A549 (cell line): ENCODE measurements at regions not wholly inside any gene's neighbourhood (a gene's known extent, or its start where the extent isn't known, plus 50 kb on each side); places are given as distances from the start of the nearest gene placed in this dataset.

Experiments used
- ATAC-seq, 2 experiments: fragments of 200-7000 bp in 1 of 2; fragments of >200 bp in 1 of 2; cut with Nextera tagmentation in 1 of 2; cut with Tn5 transposase in 1 of 2; 3 replicates each; pipeline versions ENCODE4 v1.8.0 to v1.9.1; 2018 to 2020; ENCODE audit warnings: mild to moderate bottlenecking in 1 of 2, moderate library complexity in 1 of 2
- CTCF ChIA-PET: fragments of 300-600 bp; sonication (Branson Sonifier 250); formaldehyde crosslinking; extraction: SDS; loops from one replicate; lab custom pipeline; 2021; ENCODE audit warnings: antibody characterized with exemption, inconsistent platforms; lab: Yijun Ruan, JAX
- POLR2A ChIA-PET: fragments of 350-600 bp; formaldehyde crosslinking; extraction: SDS; loops from one replicate; lab custom pipeline; 2021; ENCODE audit warnings: antibody characterized with exemption, inconsistent platforms; lab: Yijun Ruan, JAX
- DNase-seq, 2 experiments: peaks; one replicate each; pipeline versions ENCODE4 v3.0.0 to v3.0.0-alpha.2; 2011 to 2016; ENCODE audit warnings: low read depth in 1 of 2, low spot score in 1 of 2
- FAIRE-seq: peaks from 2 replicates; lab custom pipeline; 2011; peaks lifted over from hg19 to GRCh38; lab: Jason Lieb, UNC
- H3K27ac ChIP-seq, 2 experiments: fragments of >200 bp; sonication (Bioruptor Twin); formaldehyde crosslinking; 3 replicates each; pipeline ENCODE4 v1.5.1; 2016 to 2017
- H3K4me1 ChIP-seq: fragments of >200 bp; sonication (Bioruptor Twin); formaldehyde crosslinking; 3 replicates; pipeline ENCODE4 v1.6.1; 2016
- H3K4me2 ChIP-seq: fragments of >200 bp; sonication (Bioruptor Twin); formaldehyde crosslinking; 3 replicates; pipeline ENCODE4 v1.6.1; 2016
- H3K4me3 ChIP-seq: fragments of >200 bp; sonication (Bioruptor Twin); formaldehyde crosslinking; 3 replicates; pipeline ENCODE4 v1.5.1; 2016
- H3K9me3 ChIP-seq: fragments of >200 bp; sonication (Bioruptor Twin); formaldehyde crosslinking; 3 replicates; pipeline ENCODE4 v1.6.1; 2016
- BHLHE40 ChIP-seq: IDR thresholded peaks from 2 replicates; pipeline ENCODE4 v1.6.1; 2012; ENCODE audit warnings: low read depth, low read length, inconsistent platforms
- CBX8 ChIP-seq: fragments of 200-600 bp; sonication (generic); IDR thresholded peaks from 2 replicates; pipeline ENCODE4 v1.6.1; 2016
- EHF ChIP-seq: fragments of 250-450 bp; sonication (Bioruptor Pico); IDR thresholded peaks from 2 replicates; pipeline ENCODE4 v1.5.0; 2020; ENCODE audit warnings: mild to moderate bottlenecking
- FOSB ChIP-seq: fragments of 250-450 bp; sonication (Bioruptor Pico); IDR thresholded peaks from 2 replicates; pipeline ENCODE4 v1.5.0; 2020; ENCODE audit warnings: mild to moderate bottlenecking, moderate library complexity
- FOSL2 ChIP-seq, 2 experiments: fragments of 450-650 bp in 1 of 2; fragments of >200 bp in 1 of 2; sonication (Bioruptor Twin) in 1 of 2; formaldehyde crosslinking; IDR thresholded peaks; 2 replicates each; pipeline versions ENCODE4 v1.5.0 to v1.6.1; 2016 to 2020; ENCODE audit warnings: mild to moderate bottlenecking in 1 of 2, moderate library complexity in 1 of 2
- FOXS1 ChIP-seq: fragments of 250-450 bp; sonication (Bioruptor Pico); IDR thresholded peaks from 2 replicates; pipeline ENCODE4 v1.5.0; 2020; ENCODE audit warnings: mild to moderate bottlenecking, moderate library complexity
- GATA3 ChIP-seq: IDR thresholded peaks from 2 replicates; pipeline ENCODE4 v1.6.1; 2012; ENCODE audit warnings: borderline replicate concordance
- HEYL ChIP-seq: fragments of 250-450 bp; sonication (Bioruptor Pico); IDR thresholded peaks from 2 replicates; pipeline ENCODE4 v1.8.0; 2021; ENCODE audit warnings: mild to moderate bottlenecking, moderate library complexity
- KDM1A ChIP-seq: fragments of 200-600 bp; sonication (generic); IDR thresholded peaks from 2 replicates; pipeline ENCODE4 v1.6.1; 2016; ENCODE audit warnings: low read depth, mild to moderate bottlenecking
- MAFK ChIP-seq: fragments of 450-650 bp; IDR thresholded peaks from 2 replicates; pipeline ENCODE4 v1.6.1; 2014; ENCODE audit not compliant: partially characterized antibody
- MAZ ChIP-seq: fragments of 150-350 bp; IDR thresholded peaks from 2 replicates; pipeline ENCODE4 v1.6.1; 2014; ENCODE audit warnings: antibody characterized with exemption, low read depth, low read length, borderline replicate concordance
- MYC ChIP-seq: IDR thresholded peaks from 2 replicates; pipeline ENCODE4 v1.6.1; 2012; ENCODE audit warnings: mild to moderate bottlenecking, inconsistent platforms, low read length, improper control_type of control experiment, borderline replicate concordance
- NFE2L2 ChIP-seq: fragments of 150-350 bp; conservative IDR thresholded peaks from 2 replicates; pipeline ENCODE4 v1.6.1; 2014; ENCODE audit warnings: low read length
- NR3C1 ChIP-seq: fragments of >200 bp; sonication (Bioruptor Twin); formaldehyde crosslinking; IDR thresholded peaks from 3 replicates; pipeline ENCODE4 v1.6.1; 2017
- PHF8 ChIP-seq: fragments of 200-600 bp; sonication (generic); IDR thresholded peaks from 2 replicates; pipeline ENCODE4 v1.6.1; 2016; ENCODE audit warnings: low read depth, mild to moderate bottlenecking, antibody characterized with exemption, moderate library complexity, borderline replicate concordance
- POLR2A ChIP-seq: IDR thresholded peaks from 2 replicates; pipeline ENCODE4 v1.6.1; 2012; ENCODE audit warnings: mild to moderate bottlenecking, low read length
- POLR2AphosphoS2 ChIP-seq: conservative IDR thresholded peaks from 2 replicates; pipeline ENCODE4 v1.6.1; 2012; ENCODE audit warnings: low read length, improper control_type of control experiment, inconsistent platforms
- RARB ChIP-seq: fragments of 250-450 bp; sonication (Bioruptor Pico); IDR thresholded peaks from 2 replicates; pipeline ENCODE4 v1.8.0; 2021; ENCODE audit warnings: mild to moderate bottlenecking, moderate library complexity
- RNF2 ChIP-seq: fragments of 200-600 bp; sonication (generic); IDR thresholded peaks from 2 replicates; pipeline ENCODE4 v1.6.1; 2016; ENCODE audit warnings: low read depth, mild to moderate bottlenecking, antibody characterized with exemption, moderate library complexity, borderline replicate concordance
- SMC3 ChIP-seq: fragments of >200 bp; sonication (Bioruptor Twin); formaldehyde crosslinking; IDR thresholded peaks from 3 replicates; pipeline ENCODE4 v1.6.1; 2018; ENCODE audit warnings: inconsistent platforms
- SREBF2 ChIP-seq: fragments of 450-650 bp; IDR thresholded peaks from 2 replicates; pipeline ENCODE4 v1.6.1; 2014; ENCODE audit warnings: mild to moderate bottlenecking, moderate library complexity
- TP53 ChIP-seq: fragments of 250-450 bp; sonication (Bioruptor Pico); IDR thresholded peaks from 2 replicates; pipeline ENCODE4 v1.5.0; 2021; ENCODE audit warnings: mild to moderate bottlenecking, moderate library complexity
- ZFP36 ChIP-seq: fragments of 450-650 bp; IDR thresholded peaks from 2 replicates; pipeline ENCODE4 v1.6.1; 2014; ENCODE audit warnings: borderline replicate concordance; ENCODE audit not compliant: partially characterized antibody
- ZSCAN20 ChIP-seq: fragments of 250-450 bp; sonication (Bioruptor Pico); IDR thresholded peaks from 2 replicates; pipeline ENCODE4 v1.8.0; 2022; ENCODE audit warnings: mild to moderate bottlenecking, moderate library complexity
- WGBS: methylation state at CpG from one replicate; pipeline ENCODE4 v1.1.6; 2017; ENCODE audit errors: missing lambda C conversion rate; 5-methylcytosine and 5-hydroxymethylcytosine counted together
- TF ChIP-seq, protein P1 (sequence below): fragments of 450-650 bp; IDR thresholded peaks from 2 replicates; pipeline ENCODE4 v1.6.1; 2014; ENCODE audit warnings: antibody characterized with exemption
- TF ChIP-seq, protein P2 (sequence below): fragments of >200 bp; sonication (Bioruptor Twin); formaldehyde crosslinking; IDR thresholded peaks from 3 replicates; pipeline ENCODE4 v1.6.1; 2016
- TF ChIP-seq, protein P3 (sequence below): fragments of 250-450 bp; sonication (Bioruptor Pico); IDR thresholded peaks from 2 replicates; pipeline ENCODE4 v1.5.0; 2020; ENCODE audit warnings: low read depth, mild to moderate bottlenecking, moderate library complexity
- TF ChIP-seq, protein P4 (sequence below): IDR thresholded peaks from 2 replicates; pipeline ENCODE4 v1.6.1; 2012
- TF ChIP-seq, protein P5 (sequence below): IDR thresholded peaks from 2 replicates; pipeline ENCODE4 v1.6.1; 2012; ENCODE audit warnings: low read depth, borderline replicate concordance

DNA sequence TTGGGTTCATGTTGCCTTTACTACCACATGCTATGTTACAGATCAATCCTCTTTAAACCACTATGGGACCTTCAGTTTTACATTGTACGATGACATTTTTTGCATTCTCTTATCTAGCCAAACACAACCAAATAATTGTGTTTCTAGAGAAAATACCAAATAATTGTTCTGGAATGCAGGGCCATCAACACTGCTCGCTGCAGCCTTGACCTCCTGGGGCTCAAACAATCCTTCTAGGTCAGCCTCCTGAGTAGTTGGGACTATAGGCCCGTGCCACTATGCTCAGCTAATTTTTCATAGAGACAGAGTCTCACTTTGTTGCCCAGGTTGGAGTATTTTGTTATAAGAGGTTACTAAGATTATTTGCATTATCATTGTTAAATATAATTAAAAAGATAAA, 237.5 kb upstream of the PMFBP1 start:
- H3K4me1 ChIP-seq: no peaks in the 10 kb centered on the region
- POLR2A ChIA-PET: no interaction called here
- no peak for ATAC-seq
- CTCF ChIA-PET: no interaction called here
- H3K4me3 ChIP-seq: no peak overlapping the region
- TF ChIP-seq SMC3 (no peak), MAZ (no peak), HEYL (CRISPR knock-in tag) (no peak), NR3C1 (no peak), FOSL2 (IDR thresholded peaks at IDR 0.05) (no peak), FOSL2 (CRISPR knock-in tag; IDR thresholded peaks at IDR 0.05) (no peak), MAFK (no peak), PHF8 (no peak), BHLHE40 (no peak), MYC (no peak), EHF (CRISPR knock-in tag) (no peak), POLR2A (no peak), RNF2 (no peak), FOSB (no peak), KDM1A (no peak), GATA3 (no peak), CBX8 (no peak), SREBF2 (no peak)
- TF ChIP-seq, protein P1, sequence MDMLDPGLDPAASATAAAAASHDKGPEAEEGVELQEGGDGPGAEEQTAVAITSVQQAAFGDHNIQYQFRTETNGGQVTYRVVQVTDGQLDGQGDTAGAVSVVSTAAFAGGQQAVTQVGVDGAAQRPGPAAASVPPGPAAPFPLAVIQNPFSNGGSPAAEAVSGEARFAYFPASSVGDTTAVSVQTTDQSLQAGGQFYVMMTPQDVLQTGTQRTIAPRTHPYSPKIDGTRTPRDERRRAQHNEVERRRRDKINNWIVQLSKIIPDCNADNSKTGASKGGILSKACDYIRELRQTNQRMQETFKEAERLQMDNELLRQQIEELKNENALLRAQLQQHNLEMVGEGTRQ: no peak
- TF ChIP-seq, protein P2, sequence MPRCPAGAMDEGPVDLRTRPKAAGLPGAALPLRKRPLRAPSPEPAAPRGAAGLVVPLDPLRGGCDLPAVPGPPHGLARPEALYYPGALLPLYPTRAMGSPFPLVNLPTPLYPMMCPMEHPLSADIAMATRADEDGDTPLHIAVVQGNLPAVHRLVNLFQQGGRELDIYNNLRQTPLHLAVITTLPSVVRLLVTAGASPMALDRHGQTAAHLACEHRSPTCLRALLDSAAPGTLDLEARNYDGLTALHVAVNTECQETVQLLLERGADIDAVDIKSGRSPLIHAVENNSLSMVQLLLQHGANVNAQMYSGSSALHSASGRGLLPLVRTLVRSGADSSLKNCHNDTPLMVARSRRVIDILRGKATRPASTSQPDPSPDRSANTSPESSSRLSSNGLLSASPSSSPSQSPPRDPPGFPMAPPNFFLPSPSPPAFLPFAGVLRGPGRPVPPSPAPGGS: no peak
- no peak overlapping the region for H3K27ac ChIP-seq
- no peak for DNase-seq
- FAIRE-seq: no peak
- no peak overlapping the region for H3K4me2 ChIP-seq
- WGBS: 25% methylated on average over 3 of the region's 3 CpGs
- no peaks in the 10 kb centered on the region for H3K9me3 ChIP-seq

DNA sequence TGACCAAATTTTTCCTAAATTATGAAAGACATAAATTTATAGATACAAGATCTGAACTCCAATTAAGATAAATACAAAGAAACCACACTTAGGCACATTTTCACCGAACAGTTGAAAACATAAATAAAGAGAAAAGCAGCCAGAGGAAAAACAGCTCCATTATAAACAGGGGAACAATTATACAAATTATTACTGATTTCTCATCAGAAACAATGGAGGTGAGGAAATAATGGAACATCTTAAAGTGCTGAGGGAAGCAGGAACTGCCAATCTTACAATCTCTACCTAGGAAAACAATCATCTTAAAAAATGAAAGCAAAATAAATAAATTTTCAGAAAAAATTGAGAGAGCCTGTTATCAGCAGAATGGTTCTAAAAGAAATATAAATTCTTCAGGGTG, 234.4 kb upstream of the PMFBP1 start:
- Histone ChIP-seq H3K4me2 (no peak overlapping the region), H3K4me3 (no peak overlapping the region), H3K4me1 (no peaks in the 10 kb centered on the region), H3K9me3 (no peaks in the 10 kb centered on the region), H3K27ac (no peak overlapping the region)
- DNase-seq (no peak), ATAC-seq (no peak), FAIRE-seq (no peak)
- peak; percentile 16 for TF ChIP-seq MAFK
- TF ChIP-seq, protein P3, sequence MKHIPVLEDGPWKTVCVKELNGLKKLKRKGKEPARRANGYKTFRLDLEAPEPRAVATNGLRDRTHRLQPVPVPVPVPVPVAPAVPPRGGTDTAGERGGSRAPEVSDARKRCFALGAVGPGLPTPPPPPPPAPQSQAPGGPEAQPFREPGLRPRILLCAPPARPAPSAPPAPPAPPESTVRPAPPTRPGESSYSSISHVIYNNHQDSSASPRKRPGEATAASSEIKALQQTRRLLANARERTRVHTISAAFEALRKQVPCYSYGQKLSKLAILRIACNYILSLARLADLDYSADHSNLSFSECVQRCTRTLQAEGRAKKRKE: no peak
- WGBS: 26% methylated on average over 1 of the region's 1 CpG
- ChIA-PET POLR2A (no interaction called here), CTCF (no interaction called here)

DNA sequence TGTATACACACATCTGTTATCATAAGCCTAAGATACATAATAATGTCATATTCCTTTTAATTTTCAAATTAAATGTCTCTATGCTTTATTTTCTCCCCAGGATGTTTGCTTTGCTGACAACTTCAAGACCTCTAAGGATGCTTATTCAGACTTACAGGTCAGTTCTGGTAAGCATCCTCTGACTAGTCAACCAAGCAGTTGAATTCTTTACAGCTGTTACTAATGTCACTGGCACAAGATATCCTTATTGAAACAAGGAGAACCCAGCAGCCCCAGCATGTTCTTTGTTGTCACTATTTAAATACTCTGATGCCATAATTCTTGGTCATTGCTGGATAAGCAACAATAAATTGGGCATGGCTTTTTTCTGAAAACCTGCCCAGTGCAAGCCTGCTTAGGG, 232.3 kb upstream of the PMFBP1 start:
- Histone ChIP-seq H3K9me3 (no peaks in the 10 kb centered on the region), H3K4me3 (no peak overlapping the region), H3K4me1 (no peaks in the 10 kb centered on the region), H3K27ac (no peak overlapping the region), H3K4me2 (no peak overlapping the region)
- DNase-seq (no peak), ATAC-seq (no peak), FAIRE-seq (no peak)
- ChIA-PET CTCF (no interaction called here), POLR2A (no interaction called here)
- TF ChIP-seq FOXS1: no peak
- TF ChIP-seq ZFP36: no peak
- TF ChIP-seq NFE2L2: no peak
- no peak for TF ChIP-seq RARB (CRISPR knock-in tag)
- TF ChIP-seq ZSCAN20: no peak
- TF ChIP-seq CBX8: no peak
- TF ChIP-seq MAZ: no peak
- TF ChIP-seq, protein P4, sequence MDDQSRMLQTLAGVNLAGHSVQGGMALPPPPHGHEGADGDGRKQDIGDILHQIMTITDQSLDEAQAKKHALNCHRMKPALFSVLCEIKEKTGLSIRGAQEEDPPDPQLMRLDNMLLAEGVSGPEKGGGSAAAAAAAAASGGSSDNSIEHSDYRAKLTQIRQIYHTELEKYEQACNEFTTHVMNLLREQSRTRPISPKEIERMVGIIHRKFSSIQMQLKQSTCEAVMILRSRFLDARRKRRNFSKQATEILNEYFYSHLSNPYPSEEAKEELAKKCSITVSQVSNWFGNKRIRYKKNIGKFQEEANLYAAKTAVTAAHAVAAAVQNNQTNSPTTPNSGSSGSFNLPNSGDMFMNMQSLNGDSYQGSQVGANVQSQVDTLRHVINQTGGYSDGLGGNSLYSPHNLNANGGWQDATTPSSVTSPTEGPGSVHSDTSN: no peak
- no peak for TF ChIP-seq TP53 (CRISPR knock-in tag)
- no peak for TF ChIP-seq FOSB
- TF ChIP-seq KDM1A: no peak
- TF ChIP-seq, protein P5, sequence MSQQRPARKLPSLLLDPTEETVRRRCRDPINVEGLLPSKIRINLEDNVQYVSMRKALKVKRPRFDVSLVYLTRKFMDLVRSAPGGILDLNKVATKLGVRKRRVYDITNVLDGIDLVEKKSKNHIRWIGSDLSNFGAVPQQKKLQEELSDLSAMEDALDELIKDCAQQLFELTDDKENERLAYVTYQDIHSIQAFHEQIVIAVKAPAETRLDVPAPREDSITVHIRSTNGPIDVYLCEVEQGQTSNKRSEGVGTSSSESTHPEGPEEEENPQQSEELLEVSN: no peak
- no peak for TF ChIP-seq EHF (CRISPR knock-in tag)
- no peak for TF ChIP-seq RNF2
- no peak for TF ChIP-seq POLR2AphosphoS2
